HFFc6 (cell line): ENCODE measurements at regions not wholly inside any gene's neighbourhood (a gene's known extent, or its start where the extent isn't known, plus 50 kb on each side); places are given as distances from the start of the nearest gene placed in this dataset.

Source experiments
- DNase-seq: peaks from one replicate; pipeline ENCODE4 v3.0.0-alpha.2; 2018
- H3K27ac Mint-ChIP-seq: 2 replicates; pipeline ENCODE4 v1.8.0; 2020; ENCODE audit warnings: mild to moderate bottlenecking, mixed read lengths
- H3K27me3 Mint-ChIP-seq: 2 replicates; pipeline ENCODE4 v1.8.0; 2021; ENCODE audit warnings: mild to moderate bottlenecking, moderate library complexity, mixed read lengths; ENCODE audit not compliant: insufficient read depth
- H3K36me3 Mint-ChIP-seq: 2 replicates; pipeline ENCODE4 v1.8.0; 2021; ENCODE audit warnings: low read depth, mixed read lengths
- H3K4me1 Mint-ChIP-seq: 2 replicates; pipeline ENCODE4 v1.8.0; 2020; ENCODE audit warnings: low read depth, mixed read lengths
- H3K4me3 Mint-ChIP-seq: 2 replicates; pipeline ENCODE4 v1.8.0; 2020; ENCODE audit warnings: mild to moderate bottlenecking, moderate library complexity, mixed read lengths
- H3K9me3 Mint-ChIP-seq: 2 replicates; pipeline ENCODE4 v1.8.0; 2020; ENCODE audit warnings: mild to moderate bottlenecking, mixed read lengths
- CTCF ChIP-seq: fragments of 200-600 bp; sonication (generic); IDR thresholded peaks from 2 replicates; pipeline ENCODE4 v1.5.0; 2021; ENCODE audit warnings: antibody characterized with exemption, mild to moderate bottlenecking

GRCh38 chr7:41481353-41481752 lies 221.5 kb downstream of the INHBA start:
- Mint-ChIP-seq H3K4me3 (no peak overlapping the region), H3K27ac (no peak overlapping the region), H3K9me3 (peaks cover 6% of the 10 kb centered on the region; the same call in 1 of the 2 replicates), H3K36me3 (no peaks in the 10 kb centered on the region), H3K4me1 (peaks cover 21% of the 10 kb centered on the region; the same call in 1 of the 2 replicates), H3K27me3 (no peaks in the 10 kb centered on the region)
- no peak for TF ChIP-seq CTCF
- DNase-seq, result no peak

GRCh38 chr7:41478187-41478586 lies 224.7 kb downstream of the INHBA start:
- no peak for DNase-seq
- no peaks in the 10 kb centered on the region for H3K27me3 Mint-ChIP-seq
- no peak overlapping the region for H3K27ac Mint-ChIP-seq
- peaks cover 6% of the 10 kb centered on the region; the same call in 1 of the 2 replicates for H3K9me3 Mint-ChIP-seq
- TF ChIP-seq CTCF, result no peak
- H3K4me3 Mint-ChIP-seq, result no peak overlapping the region
- no peaks in the 10 kb centered on the region for H3K36me3 Mint-ChIP-seq
- peaks cover 21% of the 10 kb centered on the region; the same call in 1 of the 2 replicates for H3K4me1 Mint-ChIP-seq

- Mint-ChIP-seq H3K4me3 (no peak overlapping the region), H3K4me1 (peaks cover 33% of the 10 kb centered on the region), H3K27me3 (no peaks in the 10 kb centered on the region), H3K9me3 (peaks cover 6% of the 10 kb centered on the region; the same call in 1 of the 2 replicates), H3K36me3 (no peaks in the 10 kb centered on the region), H3K27ac (no peak overlapping the region)
- DNase-seq, result no peak
- no peak for TF ChIP-seq CTCF
Observed at GRCh38 chr7:41476460-41476803, 226.5 kb downstream of the INHBA start.

- Mint-ChIP-seq H3K4me3 (no peak overlapping the region), H3K27ac (no peak overlapping the region), H3K9me3 (peaks cover 6% of the 10 kb centered on the region; the same call in 1 of the 2 replicates), H3K27me3 (no peaks in the 10 kb centered on the region), H3K36me3 (no peaks in the 10 kb centered on the region), H3K4me1 (peaks cover 34% of the 10 kb centered on the region)
- no peak for TF ChIP-seq CTCF
- DNase-seq, result no peak
Observed at GRCh38 chr7:41475801-41476459, 227.0 kb downstream of the INHBA start.

- TF ChIP-seq CTCF, result no peak
- peak overlapping the region; percentile 12 for H3K4me3 Mint-ChIP-seq
- H3K9me3 Mint-ChIP-seq, result no peaks in the 10 kb centered on the region
- peak; percentile 11 for DNase-seq
- no peak overlapping the region for H3K27ac Mint-ChIP-seq
- peaks cover 25% of the 10 kb centered on the region for H3K4me1 Mint-ChIP-seq
- H3K36me3 Mint-ChIP-seq, result no peaks in the 10 kb centered on the region
- H3K27me3 Mint-ChIP-seq, result no peaks in the 10 kb centered on the region; the same call in none of the 2 replicates
Observed at GRCh38 chr7:41472427-41473125, 230.3 kb downstream of the INHBA start.
